HuH-7 (cell line): ENCODE measurements at regions not wholly inside any gene's neighbourhood (a gene's known extent, or its start where the extent isn't known, plus 50 kb on each side); places are given as distances from the start of the nearest gene placed in this dataset.

Experiments used
- DNase-seq: peaks from one replicate; pipeline ENCODE4 v3.0.0; 2011; ENCODE audit warnings: low spot score

- DNase-seq, result no peak
Observed at GRCh38 chr21:41651830-41652229, 115.0 kb downstream of the RIPK4 start.

- DNase-seq, result no peak
Observed at GRCh38 chr21:41651406-41651805, 115.4 kb downstream of the RIPK4 start.

- DNase-seq, result no peak
Observed at GRCh38 chr21:41650526-41651145, 116.2 kb downstream of the RIPK4 start.

GRCh38 chr21:41648591-41649031 lies 118.2 kb downstream of the RIPK4 start:
- DNase-seq, result no peak

GRCh38 chr21:41647806-41648561 lies 118.9 kb downstream of the RIPK4 start:
- DNase-seq, result no peak

GRCh38 chr21:41643246-41643966 lies 123.4 kb downstream of the RIPK4 start:
- DNase-seq, result no peak

GRCh38 chr21:41641821-41642701 lies 124.8 kb downstream of the RIPK4 start:
- DNase-seq, result peak; percentile 28

- no peak for DNase-seq
Observed at GRCh38 chr21:41641510-41641815, 125.4 kb downstream of the RIPK4 start.

GRCh38 chr21:41640748-41641509 lies 125.9 kb downstream of the RIPK4 start:
- DNase-seq, result peak; percentile 16

- DNase-seq, result no peak
Observed at GRCh38 chr21:41639766-41640165, 127.1 kb downstream of the RIPK4 start.

GRCh38 chr21:41639336-41639735 lies 127.5 kb downstream of the RIPK4 start:
- no peak for DNase-seq

GRCh38 chr21:41638201-41638790 lies 128.6 kb downstream of the RIPK4 start:
- no peak for DNase-seq

- DNase-seq, result no peak
Observed at GRCh38 chr21:41636636-41637630, 129.0 kb upstream of the TMPRSS2 start.

- no peak for DNase-seq
Observed at GRCh38 chr21:41635874-41636273, 127.9 kb upstream of the TMPRSS2 start.

- DNase-seq, result no peak
Observed at GRCh38 chr21:41634858-41635257, 126.9 kb upstream of the TMPRSS2 start.

GRCh38 chr21:41634211-41634694 lies 126.3 kb upstream of the TMPRSS2 start:
- DNase-seq, result no peak

- DNase-seq, result no peak
Observed at GRCh38 chr21:41633627-41634026, 125.7 kb upstream of the TMPRSS2 start.

GRCh38 chr21:41632748-41633475 lies 125.0 kb upstream of the TMPRSS2 start:
- DNase-seq, result no peak
